H1 (cell line): ENCODE measurements at regions not wholly inside any gene's neighbourhood (a gene's known extent, or its start where the extent isn't known, plus 50 kb on each side); places are given as distances from the start of the nearest gene placed in this dataset.

Source experiments
- BRCA1 ChIP-seq: IDR thresholded peaks from 2 replicates; pipeline ENCODE4 v1.6.1; 2012; ENCODE audit warnings: low read depth, low read length, improper control_type of control experiment
- CEBPB ChIP-seq: IDR thresholded peaks from 2 replicates; pipeline ENCODE4 v1.6.1; 2012; ENCODE audit warnings: low read depth, low read length
- CREB1 ChIP-seq: IDR thresholded peaks from 2 replicates; pipeline ENCODE4 v1.6.1; 2012; ENCODE audit warnings: inconsistent platforms
- EP300 ChIP-seq, 2 experiments: IDR thresholded peaks; 1 replicate in 1 of 2; 2 replicates in 1 of 2; pipeline ENCODE4 v1.6.1; 2011 to 2012; ENCODE audit warnings: low read depth in 2 of 2, low read length in 2 of 2, mild to moderate bottlenecking in 2 of 2, borderline replicate concordance in 1 of 2, inconsistent platforms in 1 of 2, moderate library complexity in 1 of 2
- MAFK ChIP-seq: IDR thresholded peaks from 2 replicates; pipeline ENCODE4 v1.6.1; 2012; ENCODE audit warnings: low read depth, mild to moderate bottlenecking, improper control_type of control experiment, low read length
- NRF1 ChIP-seq: IDR thresholded peaks from 2 replicates; pipeline ENCODE4 v1.6.1; 2011; ENCODE audit warnings: mild to moderate bottlenecking, low read depth, low read length, improper control_type of control experiment
- PHF8 ChIP-seq: fragments of 200-600 bp; sonication (generic); conservative IDR thresholded peaks from 2 replicates; pipeline ENCODE4 v1.7.1; 2012; ENCODE audit warnings: low read depth, mild to moderate bottlenecking, inconsistent platforms, low read length, moderate library complexity
- POLR2A ChIP-seq, 2 experiments: IDR thresholded peaks; 1 replicate in 1 of 2; 2 replicates in 1 of 2; pipeline ENCODE4 v1.6.1; 2011; ENCODE audit warnings: low read depth in 2 of 2, low read length in 2 of 2, mild to moderate bottlenecking in 2 of 2; ENCODE audit errors: control extremely low read depth in 1 of 2
- POLR2AphosphoS5 ChIP-seq: IDR thresholded peaks from 2 replicates; pipeline ENCODE4 v1.6.1; 2011; ENCODE audit warnings: low read depth, low read length
- RAD21 ChIP-seq, 2 experiments: IDR thresholded peaks in 1 of 2; conservative IDR thresholded peaks in 1 of 2; 2 replicates each; pipeline ENCODE4 v1.6.1; 2011; ENCODE audit warnings: low read depth in 2 of 2, low read length in 2 of 2, improper control_type of control experiment in 1 of 2, inconsistent platforms in 1 of 2, mild to moderate bottlenecking in 1 of 2, moderate library complexity in 1 of 2
- TCF12 ChIP-seq: IDR thresholded peaks from 2 replicates; pipeline ENCODE4 v1.6.1; 2011; ENCODE audit warnings: low read depth, mild to moderate bottlenecking, low read length
- TF ChIP-seq, protein P1 (sequence below), 3 experiments: IDR thresholded peaks; 1 replicate in 2 of 3; 2 replicates in 1 of 3; pipeline versions ENCODE4 v1.5.1 to v1.6.1; 2011; ENCODE audit warnings: low read length in 3 of 3, mild to moderate bottlenecking in 3 of 3, inconsistent platforms in 2 of 3, low read depth in 1 of 3, moderate library complexity in 1 of 3; ENCODE audit not compliant: insufficient read depth in 1 of 3; ENCODE audit errors: control extremely low read depth in 1 of 3
- TF ChIP-seq, protein P2 (sequence below): IDR thresholded peaks from 2 replicates; pipeline ENCODE4 v1.6.1; 2011; ENCODE audit warnings: low read length, improper control_type of control experiment
- TF ChIP-seq, protein P3 (sequence below): IDR thresholded peaks from 2 replicates; pipeline ENCODE4 v1.6.1; 2011; ENCODE audit warnings: low read depth, mild to moderate bottlenecking, low read length; ENCODE audit not compliant: insufficient read depth

DNA sequence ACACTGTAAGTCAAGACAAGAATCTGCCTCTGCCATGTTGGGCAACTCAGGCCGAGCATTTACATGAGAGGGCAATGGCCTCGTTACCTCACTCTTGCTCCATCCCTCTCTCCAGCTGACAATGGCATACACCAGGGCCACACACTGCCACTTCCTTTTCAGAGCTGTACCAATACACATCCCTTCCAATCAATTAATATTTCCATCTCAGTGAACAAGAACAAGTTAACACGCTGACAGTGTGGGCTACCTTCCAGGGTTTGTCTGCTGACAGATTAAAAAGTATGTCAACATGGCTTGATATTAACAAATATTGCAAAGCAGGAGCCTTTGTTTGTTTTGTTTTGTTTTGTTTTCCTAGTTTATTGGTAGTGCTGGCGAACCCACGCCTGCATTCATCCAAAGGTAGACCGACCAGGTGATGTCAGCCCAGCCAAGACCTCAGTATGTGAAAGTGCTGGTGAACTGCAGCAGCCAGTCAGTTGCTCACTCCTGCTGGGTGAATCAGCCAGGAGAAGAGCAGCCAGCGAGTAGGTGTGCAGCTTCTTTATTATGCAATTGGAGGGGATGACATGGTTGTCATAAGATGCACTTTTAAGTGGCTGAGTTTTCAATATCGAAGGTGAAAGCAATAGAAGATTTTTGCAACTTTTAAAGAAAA, 487.3 kb upstream of the JARID2 start:
- TF ChIP-seq CEBPB (no peak), POLR2AphosphoS5 (no peak), TCF12 (no peak), RAD21 (IDR thresholded peaks at IDR 0.05 in 1 of 2, conservative IDR thresholded peaks at IDR 0.05 in 1 of 2; ENCODE audit: low read depth in 2 of 2, low read length in 2 of 2) (no peak; a peak in 1 of 4 replicates), POLR2A (IDR thresholded peaks at IDR 0.05; ENCODE audit: control extremely low read depth in 1 of 2, low read depth in 2 of 2, low read length in 2 of 2) (no peak), NRF1 (no peak), MAFK (no peak), PHF8 (no peak), EP300 (IDR thresholded peaks at IDR 0.05; ENCODE audit: borderline replicate concordance in 1 of 2, low read depth in 2 of 2, low read length in 2 of 2) (no peak), BRCA1 (no peak), CREB1 (no peak)
- TF ChIP-seq, protein P1, sequence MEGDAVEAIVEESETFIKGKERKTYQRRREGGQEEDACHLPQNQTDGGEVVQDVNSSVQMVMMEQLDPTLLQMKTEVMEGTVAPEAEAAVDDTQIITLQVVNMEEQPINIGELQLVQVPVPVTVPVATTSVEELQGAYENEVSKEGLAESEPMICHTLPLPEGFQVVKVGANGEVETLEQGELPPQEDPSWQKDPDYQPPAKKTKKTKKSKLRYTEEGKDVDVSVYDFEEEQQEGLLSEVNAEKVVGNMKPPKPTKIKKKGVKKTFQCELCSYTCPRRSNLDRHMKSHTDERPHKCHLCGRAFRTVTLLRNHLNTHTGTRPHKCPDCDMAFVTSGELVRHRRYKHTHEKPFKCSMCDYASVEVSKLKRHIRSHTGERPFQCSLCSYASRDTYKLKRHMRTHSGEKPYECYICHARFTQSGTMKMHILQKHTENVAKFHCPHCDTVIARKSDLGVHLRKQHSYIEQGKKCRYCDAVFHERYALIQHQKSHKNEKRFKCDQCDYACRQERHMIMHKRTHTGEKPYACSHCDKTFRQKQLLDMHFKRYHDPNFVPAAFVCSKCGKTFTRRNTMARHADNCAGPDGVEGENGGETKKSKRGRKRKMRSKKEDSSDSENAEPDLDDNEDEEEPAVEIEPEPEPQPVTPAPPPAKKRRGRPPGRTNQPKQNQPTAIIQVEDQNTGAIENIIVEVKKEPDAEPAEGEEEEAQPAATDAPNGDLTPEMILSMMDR (IDR thresholded peaks at IDR 0.05; ENCODE audit: control extremely low read depth in 1 of 3, insufficient read depth in 1 of 3, low read depth in 1 of 3, low read length in 3 of 3) = no peak
- TF ChIP-seq, protein P2, sequence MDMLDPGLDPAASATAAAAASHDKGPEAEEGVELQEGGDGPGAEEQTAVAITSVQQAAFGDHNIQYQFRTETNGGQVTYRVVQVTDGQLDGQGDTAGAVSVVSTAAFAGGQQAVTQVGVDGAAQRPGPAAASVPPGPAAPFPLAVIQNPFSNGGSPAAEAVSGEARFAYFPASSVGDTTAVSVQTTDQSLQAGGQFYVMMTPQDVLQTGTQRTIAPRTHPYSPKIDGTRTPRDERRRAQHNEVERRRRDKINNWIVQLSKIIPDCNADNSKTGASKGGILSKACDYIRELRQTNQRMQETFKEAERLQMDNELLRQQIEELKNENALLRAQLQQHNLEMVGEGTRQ = no peak
- TF ChIP-seq, protein P3, sequence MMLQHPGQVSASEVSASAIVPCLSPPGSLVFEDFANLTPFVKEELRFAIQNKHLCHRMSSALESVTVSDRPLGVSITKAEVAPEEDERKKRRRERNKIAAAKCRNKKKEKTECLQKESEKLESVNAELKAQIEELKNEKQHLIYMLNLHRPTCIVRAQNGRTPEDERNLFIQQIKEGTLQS = no peak
